GM12872 (cell line): ENCODE measurements at regions not wholly inside any gene's neighbourhood (a gene's known extent, or its start where the extent isn't known, plus 50 kb on each side); places are given as distances from the start of the nearest gene placed in this dataset.

Experiments used
- CTCF ChIP-seq: IDR thresholded peaks from 3 replicates; pipeline ENCODE4 v1.5.1; 2011; ENCODE audit warnings: low read depth, mild to moderate bottlenecking, low read length, moderate library complexity; ENCODE audit not compliant: insufficient read depth

GRCh38 chr9:1383899-1384455 lies 333.8 kb downstream of the DMRT2 start:
- no peak for TF ChIP-seq CTCF

- TF ChIP-seq CTCF: no peak
Measured at GRCh38 chr9:1384816-1385215, 334.7 kb downstream of the DMRT2 start.

- no peak for TF ChIP-seq CTCF
Measured at GRCh38 chr9:1386420-1386819, 336.3 kb downstream of the DMRT2 start.

- TF ChIP-seq CTCF: no peak
Measured at GRCh38 chr9:1388216-1388615, 338.1 kb downstream of the DMRT2 start.

GRCh38 chr9:1400983-1401382 lies 350.8 kb downstream of the DMRT2 start:
- no peak for TF ChIP-seq CTCF

GRCh38 chr9:1404940-1405339 lies 354.8 kb downstream of the DMRT2 start:
- no peak for TF ChIP-seq CTCF

GRCh38 chr9:1411826-1412225 lies 361.7 kb downstream of the DMRT2 start:
- TF ChIP-seq CTCF: no peak

- no peak for TF ChIP-seq CTCF
Measured at GRCh38 chr9:1414711-1415131, 364.6 kb downstream of the DMRT2 start.
